ENCODE measurements at regions not wholly inside any gene's neighbourhood (a gene's known extent, or its start where the extent isn't known, plus 50 kb on each side); places are given as distances from the start of the nearest gene placed in this dataset.

DNA sequence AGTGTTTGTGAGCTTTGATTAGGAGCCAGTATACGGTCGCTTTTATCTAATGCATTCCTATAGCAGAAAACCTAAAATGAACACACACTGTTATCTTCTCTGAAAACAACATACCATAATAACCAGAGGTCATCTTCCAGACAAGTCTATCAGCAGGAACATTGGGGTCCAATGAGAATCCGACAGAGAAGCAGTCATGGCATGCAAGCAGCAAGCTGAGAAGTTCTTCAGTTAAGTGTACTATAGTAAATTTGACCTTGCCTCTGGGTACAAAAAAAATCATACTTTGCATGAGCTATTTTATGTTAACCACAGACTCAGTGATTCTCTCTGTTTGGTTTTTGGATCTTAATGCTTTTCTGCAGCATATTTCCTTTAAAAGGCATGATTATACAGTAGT lies 1505.1 kb downstream of the PCDH9 start:
- DNase-seq (ENCODE audit: extremely low read depth, insufficient read length) = no peak
- Histone ChIP-seq H3K4me3 (replicated peaks; ENCODE audit: low read depth, low read length) (no peak overlapping the region), H3K27me3 (replicated peaks; ENCODE audit: control insufficient read depth, insufficient read depth, low read length) (no peaks in the 10 kb centered on the region), H3K36me3 (ENCODE audit: control insufficient read depth, insufficient read depth, low read length) (no peaks in the 10 kb centered on the region)
- TF ChIP-seq, protein P1, sequence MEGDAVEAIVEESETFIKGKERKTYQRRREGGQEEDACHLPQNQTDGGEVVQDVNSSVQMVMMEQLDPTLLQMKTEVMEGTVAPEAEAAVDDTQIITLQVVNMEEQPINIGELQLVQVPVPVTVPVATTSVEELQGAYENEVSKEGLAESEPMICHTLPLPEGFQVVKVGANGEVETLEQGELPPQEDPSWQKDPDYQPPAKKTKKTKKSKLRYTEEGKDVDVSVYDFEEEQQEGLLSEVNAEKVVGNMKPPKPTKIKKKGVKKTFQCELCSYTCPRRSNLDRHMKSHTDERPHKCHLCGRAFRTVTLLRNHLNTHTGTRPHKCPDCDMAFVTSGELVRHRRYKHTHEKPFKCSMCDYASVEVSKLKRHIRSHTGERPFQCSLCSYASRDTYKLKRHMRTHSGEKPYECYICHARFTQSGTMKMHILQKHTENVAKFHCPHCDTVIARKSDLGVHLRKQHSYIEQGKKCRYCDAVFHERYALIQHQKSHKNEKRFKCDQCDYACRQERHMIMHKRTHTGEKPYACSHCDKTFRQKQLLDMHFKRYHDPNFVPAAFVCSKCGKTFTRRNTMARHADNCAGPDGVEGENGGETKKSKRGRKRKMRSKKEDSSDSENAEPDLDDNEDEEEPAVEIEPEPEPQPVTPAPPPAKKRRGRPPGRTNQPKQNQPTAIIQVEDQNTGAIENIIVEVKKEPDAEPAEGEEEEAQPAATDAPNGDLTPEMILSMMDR (IDR thresholded peaks at IDR 0.05; ENCODE audit: insufficient read depth, low read length, poor library complexity, severe bottlenecking) = no peak

DNA sequence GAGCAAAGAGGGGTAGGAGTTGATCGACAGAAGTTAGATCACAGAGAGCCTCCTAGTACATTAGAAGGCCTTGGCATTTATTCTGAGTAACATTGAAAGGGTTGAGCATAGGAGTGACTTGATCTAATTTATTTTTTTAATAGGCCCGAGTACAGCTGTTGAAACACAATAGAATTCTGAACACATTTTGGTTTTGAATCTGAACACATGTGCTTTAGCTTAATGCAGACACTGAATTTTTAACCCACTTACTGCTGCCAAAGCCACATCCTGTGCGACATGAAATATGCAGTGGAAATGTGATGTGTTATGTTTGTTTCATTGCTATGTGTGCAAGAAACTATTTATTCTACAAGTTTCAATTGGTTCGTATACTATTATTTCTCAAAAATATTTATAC lies 1505.9 kb downstream of the PCDH9 start:
- TF ChIP-seq, protein P1 (IDR thresholded peaks at IDR 0.05; ENCODE audit: insufficient read depth, low read length, poor library complexity, severe bottlenecking) = no peak
- DNase-seq (ENCODE audit: extremely low read depth, insufficient read length) = no peak
- H3K4me3 ChIP-seq (replicated peaks; ENCODE audit: low read depth, low read length) = no peak overlapping the region
- no peaks in the 10 kb centered on the region for H3K27me3 ChIP-seq (replicated peaks; ENCODE audit: control insufficient read depth, insufficient read depth, low read length)
- no peaks in the 10 kb centered on the region for H3K36me3 ChIP-seq (ENCODE audit: control insufficient read depth, insufficient read depth, low read length)

DNA sequence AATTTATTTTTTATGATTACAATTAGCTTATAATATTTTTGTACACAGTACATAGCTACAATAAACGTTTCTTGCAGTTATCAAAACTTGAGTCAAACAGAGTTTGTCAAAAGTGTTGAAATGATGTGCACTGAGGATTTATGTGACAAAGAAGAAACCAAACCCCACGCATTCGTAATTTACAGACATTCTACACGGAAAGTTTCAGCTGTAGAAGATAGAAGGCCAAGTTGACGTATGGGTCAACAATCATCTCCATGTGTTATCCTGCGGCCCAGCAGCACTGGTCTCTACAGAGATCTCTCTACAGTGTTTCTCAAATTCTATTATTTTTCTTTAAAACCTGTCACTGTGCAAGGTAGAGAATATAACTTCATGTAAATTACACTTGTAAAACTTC lies 1507.6 kb downstream of the PCDH9 start:
- Histone ChIP-seq H3K4me3 (replicated peaks; ENCODE audit: low read depth, low read length) (no peak overlapping the region), H3K36me3 (ENCODE audit: control insufficient read depth, insufficient read depth, low read length) (no peaks in the 10 kb centered on the region), H3K27me3 (replicated peaks; ENCODE audit: control insufficient read depth, insufficient read depth, low read length) (no peaks in the 10 kb centered on the region)
- no peak for DNase-seq (ENCODE audit: extremely low read depth, insufficient read length)
- TF ChIP-seq, protein P1 (IDR thresholded peaks at IDR 0.05; ENCODE audit: insufficient read depth, low read length, poor library complexity, severe bottlenecking) = no peak

DNA sequence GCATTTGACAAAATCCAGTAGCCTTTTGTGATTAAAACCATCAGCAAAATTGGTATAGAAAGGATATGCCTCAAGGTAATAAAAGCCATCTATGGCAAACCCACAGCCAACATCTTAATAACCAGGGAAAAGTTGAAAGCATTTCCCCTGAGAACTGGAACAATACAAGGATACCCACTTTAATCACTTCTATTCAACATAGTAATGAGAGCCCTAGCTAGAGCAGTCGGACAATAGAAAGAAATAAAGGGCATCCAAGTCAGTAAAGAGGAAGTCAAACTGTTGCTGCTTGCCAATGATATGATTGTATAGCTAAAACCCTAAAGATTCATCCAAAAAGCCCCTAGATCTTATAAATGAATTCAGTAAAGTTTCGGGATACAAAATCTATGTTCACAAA lies 1510.3 kb downstream of the PCDH9 start:
- H3K27me3 ChIP-seq (replicated peaks; ENCODE audit: control insufficient read depth, insufficient read depth, low read length) = no peaks in the 10 kb centered on the region
- DNase-seq (ENCODE audit: extremely low read depth, insufficient read length) = no peak
- H3K36me3 ChIP-seq (ENCODE audit: control insufficient read depth, insufficient read depth, low read length) = no peaks in the 10 kb centered on the region
- no peak overlapping the region for H3K4me3 ChIP-seq (replicated peaks; ENCODE audit: low read depth, low read length)
- TF ChIP-seq, protein P1 (IDR thresholded peaks at IDR 0.05; ENCODE audit: insufficient read depth, low read length, poor library complexity, severe bottlenecking) = no peak

DNA sequence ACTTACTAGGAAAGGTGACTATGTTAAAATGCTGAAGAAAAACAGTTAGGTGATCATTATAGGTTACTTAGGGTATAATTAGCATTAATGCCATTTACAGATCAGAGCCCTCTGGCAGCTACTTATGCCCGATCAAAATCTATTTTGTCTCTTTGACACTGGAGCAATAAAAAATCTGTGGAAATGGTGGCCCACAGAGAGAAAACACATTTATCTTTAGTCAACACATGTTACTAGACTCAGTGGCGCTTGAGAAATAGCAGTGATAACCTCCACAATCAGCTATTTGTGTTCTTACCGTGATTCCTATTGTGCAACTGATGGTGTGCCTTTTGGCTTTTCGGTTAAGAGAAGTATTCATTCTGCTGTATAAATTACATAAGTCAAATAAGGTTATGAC lies 1519.6 kb downstream of the PCDH9 start:
- no peak overlapping the region for H3K4me3 ChIP-seq (replicated peaks; ENCODE audit: low read depth, low read length)
- no peak for DNase-seq (ENCODE audit: extremely low read depth, insufficient read length)
- TF ChIP-seq, protein P1 (IDR thresholded peaks at IDR 0.05; ENCODE audit: insufficient read depth, low read length, poor library complexity, severe bottlenecking) = no peak
- H3K27me3 ChIP-seq (replicated peaks; ENCODE audit: control insufficient read depth, insufficient read depth, low read length) = no peaks in the 10 kb centered on the region
- H3K36me3 ChIP-seq (ENCODE audit: control insufficient read depth, insufficient read depth, low read length) = no peaks in the 10 kb centered on the region

DNA sequence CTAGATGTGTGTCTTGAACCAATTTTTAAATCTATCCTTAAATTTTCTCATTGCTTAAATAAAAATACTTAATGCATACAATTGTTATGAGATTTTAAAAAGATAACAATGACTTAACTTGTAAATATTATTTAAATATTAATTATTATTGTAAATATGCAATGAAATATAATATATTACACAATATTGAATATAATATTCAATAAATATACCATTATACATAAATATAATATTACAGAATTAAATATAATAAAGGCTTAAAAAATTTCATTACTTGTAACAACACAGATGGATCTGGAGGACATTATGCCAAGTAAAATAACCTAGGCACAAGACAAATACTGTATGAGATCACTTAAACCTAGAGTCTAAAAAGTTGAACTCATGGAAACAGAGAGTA lies 1532.3 kb downstream of the PCDH9 start:
- H3K4me3 ChIP-seq (replicated peaks; ENCODE audit: low read depth, low read length) = no peak overlapping the region
- H3K36me3 ChIP-seq (ENCODE audit: control insufficient read depth, insufficient read depth, low read length) = no peaks in the 10 kb centered on the region
- no peaks in the 10 kb centered on the region for H3K27me3 ChIP-seq (replicated peaks; ENCODE audit: control insufficient read depth, insufficient read depth, low read length)
- no peak for DNase-seq (ENCODE audit: extremely low read depth, insufficient read length)
- TF ChIP-seq, protein P1 (IDR thresholded peaks at IDR 0.05; ENCODE audit: insufficient read depth, low read length, poor library complexity, severe bottlenecking) = no peak
